Epithelial cell of esophagus (primary cell): ENCODE measurements at regions not wholly inside any gene's neighbourhood (a gene's known extent, or its start where the extent isn't known, plus 50 kb on each side); places are given as distances from the start of the nearest gene placed in this dataset.

Experiments
- DNase-seq: peaks from one replicate; pipeline ENCODE4 v3.0.0; 2010; ENCODE audit warnings: low read depth
- H3K4me3 ChIP-seq: 2 replicates; pipeline ENCODE4 v1.5.1; 2011; ENCODE audit warnings: mild to moderate bottlenecking, low read length, control low read depth
- CTCF ChIP-seq: IDR thresholded peaks from 2 replicates; pipeline ENCODE4 v1.5.1; 2011; ENCODE audit warnings: low read depth, mild to moderate bottlenecking, low read length, control low read depth, inconsistent platforms; ENCODE audit not compliant: insufficient read depth; ENCODE audit errors: missing control alignments

GRCh38 chr15:88383354-88383753 is 83.8 kb downstream of the MRPL46 start:
- H3K4me3 ChIP-seq: no peak overlapping the region
- TF ChIP-seq CTCF: no peak
- DNase-seq: no peak

GRCh38 chr15:88382482-88382983 is 84.7 kb downstream of the MRPL46 start:
- H3K4me3 ChIP-seq: no peak overlapping the region
- DNase-seq: no peak

GRCh38 chr15:88378188-88378637 is 89.0 kb downstream of the MRPL46 start:
- H3K4me3 ChIP-seq: no peak overlapping the region
- TF ChIP-seq CTCF: no peak
- no peak for DNase-seq

More at GRCh38 chr15:88382482-88382983, 84.7 kb downstream of the MRPL46 start:
- TF ChIP-seq CTCF: no peak

GRCh38 chr15:88377509-88377908 is 89.7 kb downstream of the MRPL46 start:
- no peak for TF ChIP-seq CTCF
- no peak overlapping the region for H3K4me3 ChIP-seq
- no peak for DNase-seq

GRCh38 chr15:88376574-88377174 is 90.5 kb downstream of the MRPL46 start:
- no peak for DNase-seq
- no peak overlapping the region for H3K4me3 ChIP-seq
- no peak for TF ChIP-seq CTCF

GRCh38 chr15:88375234-88375927 is 91.8 kb downstream of the MRPL46 start:
- DNase-seq: peak; percentile 19
- TF ChIP-seq CTCF: no peak
- H3K4me3 ChIP-seq: no peak overlapping the region
